HUDEP-2 (cell line): ENCODE measurements at regions not wholly inside any gene's neighbourhood (a gene's known extent, or its start where the extent isn't known, plus 50 kb on each side); places are given as distances from the start of the nearest gene placed in this dataset.
"Not testable (repeated sequence)": the region's sequence is repeated elsewhere in the genome, so short reads cannot be mapped to it uniquely, and the experiment has no call there.

ENCODE experiments used
- DNase-seq, 76 experiments: peaks; one replicate each; lab custom pipeline; 2025; ENCODE audit not compliant: unreplicated experiment in 76 of 76; lab: John Stamatoyannopoulos, UW

DNA sequence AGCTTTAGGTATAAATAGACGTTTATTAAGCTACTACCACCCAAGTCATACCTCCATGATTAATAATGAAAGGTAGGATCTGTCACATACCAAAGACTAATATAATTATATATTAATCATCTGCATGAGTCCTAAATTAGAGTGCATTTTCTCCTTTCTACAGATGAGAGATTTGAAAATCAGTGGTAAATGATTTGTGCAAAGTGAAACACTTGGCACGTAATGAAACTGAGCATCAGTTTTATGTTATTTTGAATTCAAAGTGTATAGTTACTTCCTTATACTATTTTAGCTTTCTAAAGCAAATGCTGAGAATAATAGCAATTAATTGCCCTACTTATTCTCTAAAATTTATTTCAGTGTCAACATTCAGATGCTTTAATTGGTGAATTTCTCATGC, 615.3 kb downstream of the TRIB2 start:
- no peak for DNase-seq

DNA sequence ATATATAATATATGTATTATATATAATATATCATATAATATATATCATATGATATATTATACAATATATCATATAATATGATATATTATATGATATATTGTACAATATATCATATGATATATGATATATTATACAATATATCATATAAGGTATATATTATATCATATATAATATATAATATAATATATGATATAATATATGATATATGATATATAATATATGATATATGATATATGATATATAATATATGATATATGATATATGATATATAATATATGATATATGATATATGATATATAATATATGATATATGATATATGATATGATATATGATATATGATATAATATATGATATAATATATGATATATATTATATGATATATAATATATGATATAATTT, 617.3 kb downstream of the TRIB2 start:
- DNase-seq, result not testable (repeated sequence)

DNA sequence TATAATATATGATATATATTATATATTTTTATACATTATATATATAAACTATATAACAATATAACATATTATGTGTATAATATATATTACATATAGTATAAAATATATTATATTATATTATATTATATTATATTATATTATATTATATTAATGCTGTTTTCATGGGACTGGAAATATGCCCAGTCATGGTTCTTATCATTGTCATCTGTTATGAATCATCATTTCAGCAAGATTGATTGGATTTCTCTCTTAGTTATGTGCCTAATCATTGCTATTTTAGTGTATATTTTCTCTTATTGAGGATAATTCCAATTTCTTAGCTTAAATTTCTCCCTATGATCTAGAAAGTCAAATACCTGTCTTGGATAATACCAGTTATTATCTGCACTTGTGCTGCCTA, 617.8 kb downstream of the TRIB2 start:
- no peak for DNase-seq

DNA sequence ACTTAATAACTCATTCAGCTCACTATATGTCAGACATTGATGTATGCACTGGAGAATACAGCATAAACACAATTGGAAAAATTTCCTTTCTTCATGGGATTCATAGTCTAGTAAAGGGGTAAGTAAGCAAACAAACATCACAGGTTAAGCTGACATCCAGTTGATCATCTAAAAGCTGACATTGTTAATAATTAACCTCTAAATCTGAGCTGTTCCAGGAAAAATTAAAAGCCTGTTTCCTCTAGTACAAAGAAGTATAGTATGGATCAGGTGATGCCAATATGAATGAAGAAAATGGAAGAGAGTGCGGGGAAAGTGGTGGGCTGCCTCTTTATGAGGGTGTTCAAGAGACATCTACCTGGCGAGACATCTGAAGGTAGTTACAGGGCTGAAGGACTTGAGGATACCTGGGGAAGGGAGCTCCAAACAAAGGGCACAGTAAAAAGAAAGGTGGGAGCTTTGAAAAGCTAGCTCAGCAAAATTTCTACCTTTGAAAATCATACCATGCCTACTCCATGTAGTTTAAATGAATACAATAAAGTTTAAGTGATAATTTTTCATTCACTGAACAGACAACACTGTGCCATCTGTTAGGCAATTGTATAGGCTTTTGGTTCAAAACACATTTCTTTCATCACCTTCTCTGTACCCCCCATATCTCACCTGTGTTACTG, 619.3 kb downstream of the TRIB2 start:
- DNase-seq, result no peak

DNA sequence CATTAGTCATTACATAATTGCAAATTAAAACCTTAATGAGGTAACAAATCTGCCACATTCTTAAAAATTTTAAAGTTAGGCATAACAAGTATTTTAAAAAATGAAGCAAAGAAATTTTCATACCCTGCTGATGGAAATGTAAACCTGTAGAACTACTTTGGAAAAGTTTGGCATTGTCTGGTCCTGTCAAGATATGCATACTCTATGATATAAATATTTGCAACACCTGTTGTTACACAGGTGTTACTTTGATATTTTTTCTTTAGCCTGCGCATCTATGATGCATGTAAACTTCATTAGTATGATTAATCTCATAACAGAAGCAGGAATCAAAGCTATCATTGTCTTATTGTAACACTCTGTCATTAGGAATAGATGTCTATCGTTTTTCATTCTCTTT, 634.3 kb downstream of the TRIB2 start:
- DNase-seq, result no peak

DNA sequence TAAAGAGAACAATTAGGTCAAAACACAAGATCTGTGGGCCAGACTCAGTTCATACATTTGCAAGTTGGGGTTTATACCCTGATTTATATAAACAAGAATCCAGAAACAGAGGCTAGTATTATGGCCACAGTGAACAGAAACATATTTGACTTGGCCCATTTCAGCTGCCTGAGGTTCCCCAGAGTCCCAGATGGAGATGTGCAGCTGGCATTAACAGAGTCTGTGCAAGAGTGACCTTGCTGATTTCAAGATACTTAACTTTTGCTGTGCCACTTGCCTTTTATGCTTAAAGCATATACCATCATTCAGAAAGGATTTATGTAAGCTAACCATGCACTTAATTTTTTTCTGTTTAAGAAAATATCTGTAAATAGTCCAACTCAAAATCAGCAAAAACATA, 636.3 kb downstream of the TRIB2 start:
- DNase-seq, result no peak

DNA sequence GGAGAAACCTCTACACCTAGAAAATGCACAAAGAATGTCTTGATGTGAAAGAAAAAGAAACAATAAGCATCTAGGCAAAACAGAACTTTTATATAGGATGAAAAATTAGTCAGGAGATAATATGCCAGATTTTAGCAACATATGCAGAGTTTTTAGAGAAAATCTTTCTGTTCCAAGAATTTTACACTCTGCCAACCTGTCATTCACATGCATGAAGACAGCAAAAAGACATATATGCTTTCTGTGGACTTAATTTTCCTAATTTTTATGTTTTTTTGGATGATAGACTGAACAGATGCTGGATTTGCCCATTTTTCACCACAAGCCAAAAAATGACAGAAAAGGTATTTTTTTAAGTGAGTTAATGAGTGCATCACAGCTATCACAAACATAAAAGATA, 637.3 kb downstream of the TRIB2 start:
- DNase-seq, result no peak

DNA sequence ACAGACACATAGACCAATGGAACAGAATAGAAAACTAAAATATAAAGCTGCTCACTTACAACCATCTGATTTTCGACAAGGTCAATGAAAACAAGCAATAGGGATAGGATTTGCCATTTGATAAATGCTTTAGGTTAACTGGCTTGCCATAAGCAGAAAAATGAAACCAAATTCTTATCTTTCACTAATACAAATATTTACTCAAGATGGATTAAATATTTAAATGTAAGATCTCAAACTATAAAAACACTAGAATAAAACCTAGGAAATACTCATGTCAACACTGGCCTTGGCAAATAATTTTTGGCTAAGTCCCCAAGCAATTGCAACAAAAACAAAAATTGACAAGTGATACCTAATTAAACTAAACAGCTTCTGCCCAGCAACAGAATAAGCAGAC, 665.2 kb downstream of the TRIB2 start:
- not testable (repeated sequence) for DNase-seq

DNA sequence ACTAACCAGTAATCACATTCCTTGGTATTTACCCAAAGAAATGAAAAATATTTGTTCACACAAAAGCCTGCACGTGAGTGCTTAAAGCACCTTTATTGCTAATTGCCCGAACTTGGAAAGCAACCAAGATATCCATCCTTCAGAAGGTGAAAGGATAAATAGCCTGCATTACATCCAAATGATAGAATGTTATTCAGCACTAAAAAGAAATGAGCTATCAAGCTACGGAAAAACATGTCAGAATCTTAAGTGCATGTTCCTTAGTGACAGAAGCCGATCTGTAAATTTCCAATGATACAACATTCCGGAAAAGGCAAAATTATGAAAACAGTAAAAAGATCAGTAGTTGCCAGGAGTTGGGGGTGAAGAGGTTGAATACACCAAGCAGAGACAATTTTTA, 672.4 kb downstream of the TRIB2 start:
- DNase-seq, result not testable (repeated sequence)

DNA sequence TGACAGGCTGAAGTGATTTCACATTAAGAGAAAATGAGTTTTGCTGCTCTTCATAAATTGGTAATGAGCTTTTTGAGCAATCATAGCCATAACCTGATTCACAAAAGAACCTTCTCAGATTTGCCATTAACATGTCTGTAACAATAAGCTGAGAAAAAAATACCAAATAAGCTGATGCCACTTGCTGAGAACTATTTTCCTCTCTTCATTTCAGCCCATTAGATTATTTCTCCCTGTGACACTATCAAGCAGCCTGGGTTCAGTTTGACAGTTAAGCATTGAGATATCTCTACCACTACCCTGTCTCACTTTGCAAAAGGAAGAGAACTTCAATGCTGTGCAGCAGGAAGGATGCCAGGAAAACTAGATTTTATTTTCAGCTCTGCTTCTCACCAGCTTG, 673.9 kb downstream of the TRIB2 start:
- DNase-seq, result no peak

DNA sequence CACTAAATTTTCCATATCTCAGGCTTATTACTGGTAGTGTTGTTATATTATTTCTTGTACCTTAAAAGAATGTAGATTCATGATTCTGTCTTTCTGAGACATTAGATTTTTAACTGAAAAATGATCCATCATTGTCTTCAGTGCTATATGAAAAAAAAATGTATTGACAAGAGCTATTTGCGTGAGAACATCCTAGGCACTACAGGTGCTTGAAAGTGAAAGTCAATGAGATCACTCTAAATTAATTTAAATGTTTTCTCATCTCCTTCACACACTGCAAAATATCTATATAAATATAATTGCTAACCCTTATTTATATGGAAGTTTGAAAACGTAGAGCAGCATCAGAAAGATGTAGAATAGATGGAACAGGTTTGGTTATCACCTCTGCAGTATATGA, 684.6 kb downstream of the TRIB2 start:
- DNase-seq, result no peak

DNA sequence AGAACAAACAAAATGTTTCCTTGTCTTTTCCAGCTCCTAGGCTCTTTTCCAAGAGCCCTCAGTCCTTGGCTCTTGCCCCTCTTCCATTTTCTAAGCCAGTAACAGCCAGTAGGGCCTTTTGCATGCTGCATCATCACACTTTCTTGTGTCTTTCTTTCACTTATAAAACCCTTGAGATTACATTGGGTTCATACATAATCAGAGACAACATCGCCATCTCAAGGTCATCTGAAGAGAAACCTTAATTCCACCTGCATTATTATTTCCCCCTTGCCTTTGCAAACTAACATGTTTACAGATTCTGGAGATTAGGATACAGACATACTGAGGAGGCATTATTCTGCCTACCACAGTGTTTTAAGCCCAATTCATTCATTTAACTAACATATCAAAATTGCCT, 697.3 kb downstream of the TRIB2 start:
- no peak for DNase-seq

DNA sequence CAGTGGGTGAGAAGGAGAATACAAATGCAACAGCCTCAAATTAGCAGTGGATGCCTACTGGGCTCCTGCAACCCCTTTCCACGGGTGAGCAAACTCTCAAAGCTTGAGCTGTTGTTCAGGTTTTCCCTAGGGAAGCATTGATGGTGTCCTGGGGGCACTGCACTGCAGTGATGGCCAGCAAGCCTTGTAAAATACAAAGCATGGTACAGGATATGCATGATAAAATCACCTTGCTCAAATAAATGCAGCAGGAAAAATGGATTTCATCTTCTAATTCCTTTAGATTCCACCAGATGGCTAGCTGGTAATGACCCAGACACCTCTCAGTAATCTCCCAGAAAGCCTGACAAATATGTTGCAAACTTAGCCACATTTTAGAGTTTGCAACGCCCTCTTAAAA, 698.2 kb downstream of the TRIB2 start:
- DNase-seq, result no peak

DNA sequence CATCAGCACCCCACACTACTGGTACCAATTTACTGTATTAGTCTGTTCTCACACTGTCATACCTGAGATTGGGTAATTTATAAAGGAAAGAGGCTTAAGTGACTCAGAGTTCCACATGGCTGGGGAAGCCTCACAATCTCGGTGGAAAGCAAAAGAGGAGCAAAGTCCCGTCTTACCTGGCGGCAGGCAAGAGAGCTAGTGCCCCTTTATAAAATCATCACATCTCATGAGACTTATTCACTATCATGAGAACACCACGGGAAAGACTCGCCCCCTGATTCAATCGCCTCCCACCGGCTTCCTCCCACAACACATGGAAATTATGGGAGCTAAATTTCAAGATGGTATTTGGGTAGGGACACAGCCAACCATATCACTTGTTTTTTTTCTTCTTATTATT, 717.2 kb downstream of the TRIB2 start:
- no peak for DNase-seq

DNA sequence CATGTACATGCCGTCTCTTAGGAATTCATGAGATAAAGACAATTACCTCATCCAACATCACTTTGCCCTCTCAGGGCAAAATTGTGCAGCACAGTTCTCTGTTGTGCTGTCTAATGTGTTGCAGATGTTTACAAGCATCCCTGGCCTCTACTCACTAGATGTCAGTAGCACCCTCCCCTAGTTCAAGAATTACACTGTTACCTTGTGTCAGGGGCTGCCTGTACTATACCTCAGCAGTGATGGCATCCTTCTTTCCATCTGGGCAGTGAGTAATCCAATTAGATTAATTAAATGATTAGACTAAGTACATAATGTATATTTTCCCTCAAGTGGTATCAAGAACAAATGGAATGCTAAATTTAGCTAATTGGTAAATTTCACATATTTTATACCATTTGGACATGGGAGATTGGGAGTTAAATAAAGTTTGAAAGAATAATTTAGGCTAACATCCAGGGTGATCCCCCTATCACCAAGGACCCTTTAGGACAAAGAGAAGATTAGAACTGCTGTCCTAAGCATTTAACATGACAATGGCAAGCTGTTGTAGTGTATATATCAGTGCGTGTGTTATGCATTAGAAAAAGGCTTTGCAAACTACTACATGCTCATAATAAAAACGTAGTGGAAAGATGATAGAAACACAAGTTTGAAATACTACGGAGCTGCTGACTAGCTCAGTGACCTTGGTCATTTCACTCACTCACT, 727.0 kb downstream of the TRIB2 start:
- DNase-seq, result not testable (repeated sequence)

DNA sequence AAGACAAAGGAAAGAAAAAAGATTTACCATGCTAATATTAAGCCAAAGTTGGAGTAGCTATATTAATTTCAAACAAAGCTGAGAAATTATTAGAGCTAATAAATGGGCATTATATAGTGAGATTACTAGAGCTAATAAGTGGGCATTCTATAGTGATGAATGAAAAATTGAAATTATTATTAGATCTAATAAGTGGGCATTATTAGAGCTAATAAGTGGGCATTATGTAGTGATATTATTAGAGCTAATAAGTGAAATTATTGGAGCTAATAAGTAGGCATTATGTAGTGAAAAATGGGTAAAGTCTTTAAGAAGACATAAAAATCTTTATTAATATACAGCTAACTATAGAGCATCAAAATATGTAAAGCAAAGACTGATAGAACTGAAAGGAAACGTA, 745.7 kb downstream of the TRIB2 start:
- DNase-seq, result no peak

DNA sequence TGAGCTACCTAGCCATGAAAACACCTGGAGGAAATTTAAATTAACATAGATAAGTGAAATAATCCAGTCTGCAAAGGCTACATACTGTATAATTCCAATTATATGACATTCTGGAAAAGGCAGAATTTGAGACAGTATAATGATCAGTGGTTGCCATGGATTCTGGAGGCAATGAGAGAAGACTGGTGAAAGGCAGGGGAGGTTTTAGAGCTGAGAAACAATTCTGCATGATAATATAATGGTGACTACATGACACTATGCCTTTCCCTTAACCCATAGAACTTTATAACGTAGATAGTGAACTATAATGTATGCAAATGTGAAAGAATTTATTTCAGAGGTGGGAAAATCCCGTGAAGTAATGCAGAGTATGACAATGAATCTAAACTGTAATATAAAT, 749.3 kb downstream of the TRIB2 start:
- DNase-seq, result no peak

DNA sequence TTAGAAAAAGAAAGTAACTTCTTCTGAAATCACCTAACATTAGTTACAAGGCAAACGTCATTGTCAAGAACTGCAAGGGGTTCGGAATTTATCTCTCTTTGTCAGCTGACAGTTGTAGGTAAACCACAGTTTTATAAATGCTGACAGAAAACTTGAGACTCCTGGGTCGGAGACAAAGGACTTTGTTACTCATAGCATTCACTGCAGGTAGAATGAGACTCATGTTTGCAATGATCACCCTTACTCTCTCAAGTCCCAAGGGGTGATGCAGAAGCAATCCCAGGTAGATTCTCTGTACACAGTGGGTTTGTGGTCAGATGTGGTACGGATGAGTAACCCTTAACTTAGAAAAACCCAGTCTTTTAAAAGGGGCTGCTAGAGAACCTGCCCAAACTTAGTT, 757.8 kb downstream of the TRIB2 start:
- no peak for DNase-seq

DNA sequence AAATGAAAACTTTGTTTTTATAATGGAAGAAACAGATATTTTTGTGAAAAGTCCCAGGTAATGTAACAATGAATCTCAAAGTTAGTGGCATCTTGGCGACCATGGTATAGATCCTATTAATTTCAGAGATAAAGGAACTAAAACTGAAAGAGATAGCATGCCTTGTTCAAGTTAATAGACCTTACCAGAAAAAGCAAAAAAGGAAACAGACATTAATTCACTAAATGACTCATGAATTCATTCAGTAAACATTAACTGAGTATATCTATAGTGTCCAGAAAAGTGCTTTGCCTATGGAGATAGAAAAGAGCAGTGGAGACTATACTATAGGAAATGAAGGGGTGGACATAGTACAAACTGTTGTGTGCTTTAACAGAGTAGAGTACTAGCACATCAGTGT, 763.3 kb downstream of the TRIB2 start:
- no peak for DNase-seq

DNA sequence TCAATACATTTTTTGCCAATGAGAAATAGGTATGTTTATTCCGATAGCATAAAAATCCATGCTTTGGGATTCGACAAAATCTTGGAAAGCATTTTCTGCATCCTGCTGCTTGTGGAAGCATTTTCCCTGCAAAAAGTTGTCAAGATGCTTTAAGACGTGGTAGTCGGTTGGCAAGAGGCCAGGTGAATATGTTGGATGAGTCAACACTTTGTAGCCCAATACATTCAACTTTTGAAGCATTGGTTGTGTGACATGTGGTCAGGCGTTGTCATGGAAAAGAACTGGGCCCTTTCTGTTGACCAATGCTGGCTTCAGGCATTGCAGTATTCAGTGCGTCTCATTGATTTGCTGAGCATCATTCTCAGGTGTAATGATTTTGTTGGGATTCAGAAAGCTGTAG, 764.5 kb downstream of the TRIB2 start:
- peak in 1 of 76 experiments; percentile 29 for DNase-seq

DNA sequence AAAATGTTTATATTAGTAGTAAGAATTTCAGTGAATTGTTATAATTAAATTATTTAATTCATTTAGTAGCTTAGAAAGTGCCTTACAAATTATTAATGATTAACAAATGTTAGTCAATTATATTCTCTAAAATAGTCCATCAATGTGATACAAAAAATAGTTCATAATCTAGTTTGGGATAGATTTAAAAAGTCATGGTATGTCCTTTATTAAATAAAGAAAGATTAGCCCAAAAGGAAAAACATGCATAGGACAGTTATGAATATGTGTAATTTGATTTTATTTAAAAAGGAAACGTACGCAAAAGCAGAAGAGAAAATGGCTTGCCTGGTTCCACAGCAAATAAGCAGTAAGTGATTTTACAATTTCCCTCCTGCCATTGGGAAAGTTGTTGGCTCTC, 768.5 kb downstream of the TRIB2 start:
- no peak for DNase-seq

DNA sequence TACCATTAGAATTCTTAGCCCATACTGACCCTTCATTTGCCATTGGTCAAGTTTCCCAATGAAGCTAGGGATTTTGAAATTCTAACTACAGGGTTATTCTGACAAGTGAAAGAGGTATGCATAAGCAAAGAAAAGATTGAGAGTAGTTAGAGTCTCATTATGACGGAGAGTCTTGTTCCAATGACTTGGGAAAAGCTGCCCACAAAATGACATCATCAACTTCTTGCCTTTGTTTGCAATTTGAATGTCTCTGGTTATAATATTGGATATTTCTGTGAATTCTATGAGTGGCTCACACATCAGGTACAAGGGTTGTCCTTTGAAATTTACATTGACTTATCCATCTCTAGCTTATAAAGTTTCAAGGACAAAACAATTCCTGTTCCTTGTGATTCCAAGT, 772.2 kb downstream of the TRIB2 start:
- no peak for DNase-seq

DNA sequence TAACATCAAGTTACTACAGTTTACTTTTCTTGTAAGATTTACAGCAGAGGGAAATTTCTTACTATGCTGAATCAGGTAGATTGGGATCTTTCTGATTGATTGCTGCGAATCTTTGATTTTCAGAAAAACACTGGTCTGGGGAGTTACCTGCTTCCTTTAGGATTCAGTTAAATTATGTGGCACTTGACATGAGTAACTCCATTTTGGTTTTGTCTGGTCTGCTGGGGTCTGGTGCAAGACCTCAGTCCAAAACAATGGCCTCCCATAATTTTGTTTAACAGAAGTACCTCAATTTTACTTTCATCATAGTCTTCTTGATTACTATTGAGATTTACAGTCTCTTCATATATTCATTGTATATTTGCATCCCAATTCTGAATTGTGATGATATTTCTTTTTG, 775.5 kb downstream of the TRIB2 start:
- no peak for DNase-seq
